ENCODE measurements at regions not wholly inside any gene's neighbourhood (a gene's known extent, or its start where the extent isn't known, plus 50 kb on each side); places are given as distances from the start of the nearest gene placed in this dataset.
"Not testable (repeated sequence)": the region's sequence is repeated elsewhere in the genome, so short reads cannot be mapped to it uniquely, and the experiment has no call there.

GRCh38 chr3:40756500-40756899, 231.7 kb downstream of the ZNF621 start:
- DNase-seq, result no peak

- not testable (repeated sequence) for DNase-seq
Measured at GRCh38 chr3:40762771-40763170, 238.0 kb downstream of the ZNF621 start.

- no peak for DNase-seq
Measured at GRCh38 chr3:40763807-40764206, 239.0 kb downstream of the ZNF621 start.

GRCh38 chr3:40764747-40765146, 240.0 kb downstream of the ZNF621 start:
- DNase-seq, result no peak

- DNase-seq, result no peak
Measured at GRCh38 chr3:40765884-40766283, 241.1 kb downstream of the ZNF621 start.

- no peak for DNase-seq
Measured at GRCh38 chr3:40766396-40766795, 241.6 kb downstream of the ZNF621 start.

GRCh38 chr3:40768046-40768445, 243.3 kb downstream of the ZNF621 start:
- no peak for DNase-seq

GRCh38 chr3:40768536-40768935, 243.8 kb downstream of the ZNF621 start:
- no peak for DNase-seq

GRCh38 chr3:40770061-40770460, 245.3 kb downstream of the ZNF621 start:
- no peak for DNase-seq

GRCh38 chr3:40771112-40771511, 246.4 kb downstream of the ZNF621 start:
- DNase-seq, result no peak

GRCh38 chr3:40779039-40779438, 254.3 kb downstream of the ZNF621 start:
- no peak for DNase-seq

- DNase-seq, result no peak
Measured at GRCh38 chr3:40780291-40780924, 255.6 kb downstream of the ZNF621 start.

- DNase-seq, result no peak
Measured at GRCh38 chr3:40780925-40781406, 256.2 kb downstream of the ZNF621 start.

GRCh38 chr3:40782111-40782721, 257.5 kb downstream of the ZNF621 start:
- no peak for DNase-seq

- DNase-seq, result no peak
Measured at GRCh38 chr3:40790746-40791145, 266.0 kb downstream of the ZNF621 start.

GRCh38 chr3:40793730-40794129, 269.0 kb downstream of the ZNF621 start:
- no peak for DNase-seq

- no peak for DNase-seq
Measured at GRCh38 chr3:40800343-40800742, 275.6 kb downstream of the ZNF621 start.

- no peak for DNase-seq
Measured at GRCh38 chr3:40801284-40801741, 276.6 kb downstream of the ZNF621 start.

GRCh38 chr3:40803311-40803710, 278.6 kb downstream of the ZNF621 start:
- no peak for DNase-seq

- DNase-seq, result no peak
Measured at GRCh38 chr3:40805456-40805855, 280.7 kb downstream of the ZNF621 start.

GRCh38 chr3:40810813-40811212, 286.1 kb downstream of the ZNF621 start:
- DNase-seq, result no peak

GRCh38 chr3:40817017-40817416, 292.3 kb downstream of the ZNF621 start:
- no peak for DNase-seq

- no peak for DNase-seq
Measured at GRCh38 chr3:40821315-40821714, 296.6 kb downstream of the ZNF621 start.

- DNase-seq, result no peak
Measured at GRCh38 chr3:40827226-40827625, 302.5 kb downstream of the ZNF621 start.
